GM18907 (cell line): ENCODE measurements at regions not wholly inside any gene's neighbourhood (a gene's known extent, or its start where the extent isn't known, plus 50 kb on each side); places are given as distances from the start of the nearest gene placed in this dataset.
A peak's percentile ranks its signal among the peaks of the same experiment; 100 is the strongest.
"Not testable (repeated sequence)": the region's sequence is repeated elsewhere in the genome, so short reads cannot be mapped to it uniquely, and the experiment has no call there.

Experiments
- ATAC-seq: cut with Tn5 transposase; IDR thresholded peaks from one replicate; pipeline ENCODE4 v1.9.1; 2021; ENCODE audit warnings: mild to moderate bottlenecking, moderate library complexity; ENCODE audit not compliant: unreplicated experiment

- no peak for ATAC-seq
Measured at GRCh38 chr6:84581494-84582259, 182.7 kb downstream of the TBX18 start.

- ATAC-seq: no peak
Measured at GRCh38 chr6:84579404-84579803, 185.0 kb downstream of the TBX18 start.

- ATAC-seq: no peak
Measured at GRCh38 chr6:84576029-84576428, 188.4 kb downstream of the TBX18 start.

GRCh38 chr6:84575264-84575663, 189.1 kb downstream of the TBX18 start:
- peak; percentile 100 for ATAC-seq

GRCh38 chr6:84569882-84570281, 194.5 kb downstream of the TBX18 start:
- no peak for ATAC-seq

GRCh38 chr6:84568971-84569370, 195.4 kb downstream of the TBX18 start:
- no peak for ATAC-seq

GRCh38 chr6:84565718-84566117, 198.7 kb downstream of the TBX18 start:
- ATAC-seq: not testable (repeated sequence)

GRCh38 chr6:84560436-84561390, 203.7 kb downstream of the TBX18 start:
- no peak for ATAC-seq

- no peak for ATAC-seq
Measured at GRCh38 chr6:84556541-84557335, 207.7 kb downstream of the TBX18 start.

GRCh38 chr6:84554706-84555105, 209.7 kb downstream of the TBX18 start:
- ATAC-seq: no peak

GRCh38 chr6:84554074-84554473, 210.3 kb downstream of the TBX18 start:
- no peak for ATAC-seq

- no peak for ATAC-seq
Measured at GRCh38 chr6:84553527-84553926, 210.9 kb downstream of the TBX18 start.

GRCh38 chr6:84551797-84552196, 212.6 kb downstream of the TBX18 start:
- no peak for ATAC-seq

- ATAC-seq: no peak
Measured at GRCh38 chr6:84549917-84550316, 214.5 kb downstream of the TBX18 start.

- ATAC-seq: no peak
Measured at GRCh38 chr6:84547341-84547801, 217.0 kb downstream of the TBX18 start.

GRCh38 chr6:84546427-84546914, 217.9 kb downstream of the TBX18 start:
- no peak for ATAC-seq

- no peak for ATAC-seq
Measured at GRCh38 chr6:84539122-84539856, 225.1 kb downstream of the TBX18 start.

- ATAC-seq: no peak
Measured at GRCh38 chr6:84536885-84537638, 227.3 kb downstream of the TBX18 start.

GRCh38 chr6:84528201-84528600, 236.2 kb downstream of the TBX18 start:
- no peak for ATAC-seq
